ENCODE measurements at regions not wholly inside any gene's neighbourhood (a gene's known extent, or its start where the extent isn't known, plus 50 kb on each side); places are given as distances from the start of the nearest gene placed in this dataset.
"Not testable (repeated sequence)": the region's sequence is repeated elsewhere in the genome, so short reads cannot be mapped to it uniquely, and the experiment has no call there.

- intact Hi-C loops (cut with micrococcal nuclease) = no loop called here
- no peak for ATAC-seq
- ChIA-PET CTCF (no interaction called here), POLR2A (no interaction called here)
- Mint-ChIP-seq H3K36me3 (ENCODE audit: low read depth) (no peaks in the 10 kb centered on the region), H3K27ac (no peak overlapping the region), H3K9me3 (no peaks in the 10 kb centered on the region), H3K27me3 (no peaks in the 10 kb centered on the region), H3K4me1 (ENCODE audit: low read depth) (no peaks in the 10 kb centered on the region), H3K4me3 (no peak overlapping the region)
- no peak for DNase-seq
- TF ChIP-seq CTCF (IDR thresholded peaks at IDR 0.05) = no peak
These were observed 355.9 kb downstream of the OXSM start for GRCh38 chr3:26145769-26146168.

- POLR2A ChIA-PET = not testable (repeated sequence)
These were observed 367.5 kb downstream of the OXSM start for GRCh38 chr3:26157428-26157827.

GRCh38 chr3:26171006-26171405 lies 381.1 kb downstream of the OXSM start:
- Mint-ChIP-seq H3K4me3 (no peak overlapping the region), H3K27ac (no peak overlapping the region), H3K9me3 (peaks cover 11% of the 10 kb centered on the region), H3K27me3 (no peaks in the 10 kb centered on the region), H3K4me1 (ENCODE audit: low read depth) (no peaks in the 10 kb centered on the region), H3K36me3 (ENCODE audit: low read depth) (no peaks in the 10 kb centered on the region)
- DNase-seq = no peak
- TF ChIP-seq CTCF (IDR thresholded peaks at IDR 0.05) = no peak
- intact Hi-C loops (cut with micrococcal nuclease) = no loop called here
- CTCF ChIA-PET = interaction anchor here (0.6 kb wide), 1 partner anchor 304 kb away, joined by 3 read pairs; no protein-coding TSS in a partner anchor
- ATAC-seq = no peak
- POLR2A ChIA-PET = no interaction called here

More at GRCh38 chr3:26157428-26157827, 367.5 kb downstream of the OXSM start:
- H3K27me3 Mint-ChIP-seq; H3K4me3 Mint-ChIP-seq; H3K4me1 Mint-ChIP-seq (ENCODE audit: low read depth); intact Hi-C loops (cut with micrococcal nuclease); DNase-seq; CTCF ChIA-PET; H3K27ac Mint-ChIP-seq; H3K9me3 Mint-ChIP-seq; H3K36me3 Mint-ChIP-seq (ENCODE audit: low read depth); ATAC-seq: not testable (repeated sequence)

GRCh38 chr3:26191556-26191955 lies 401.7 kb downstream of the OXSM start:
- ChIA-PET CTCF (no interaction called here), POLR2A (no interaction called here)
- H3K4me3 Mint-ChIP-seq = no peak overlapping the region
- intact Hi-C loops (cut with micrococcal nuclease) = no loop called here
- no peaks in the 10 kb centered on the region for H3K36me3 Mint-ChIP-seq (ENCODE audit: low read depth)
- TF ChIP-seq CTCF (IDR thresholded peaks at IDR 0.05) = no peak
- no peaks in the 10 kb centered on the region for H3K4me1 Mint-ChIP-seq (ENCODE audit: low read depth)
- no peak for ATAC-seq
- H3K27me3 Mint-ChIP-seq = no peaks in the 10 kb centered on the region
- peaks cover 16% of the 10 kb centered on the region for H3K9me3 Mint-ChIP-seq
- no peak for DNase-seq
- no peak overlapping the region for H3K27ac Mint-ChIP-seq

- intact Hi-C loops (cut with micrococcal nuclease) = no loop called here
- DNase-seq = no peak
- CTCF ChIA-PET = no interaction called here
- H3K4me1 Mint-ChIP-seq (ENCODE audit: low read depth) = no peaks in the 10 kb centered on the region
- TF ChIP-seq CTCF (IDR thresholded peaks at IDR 0.05) = no peak
- H3K4me3 Mint-ChIP-seq = no peak overlapping the region
- no peaks in the 10 kb centered on the region for H3K36me3 Mint-ChIP-seq (ENCODE audit: low read depth)
- H3K9me3 Mint-ChIP-seq = peaks cover 11% of the 10 kb centered on the region
- no peak for ATAC-seq
- no peak overlapping the region for H3K27ac Mint-ChIP-seq
- POLR2A ChIA-PET = no interaction called here
- no peaks in the 10 kb centered on the region for H3K27me3 Mint-ChIP-seq
These were observed 403.7 kb downstream of the OXSM start for GRCh38 chr3:26193558-26193957.

- ATAC-seq = no peak
- no peak overlapping the region for H3K27ac Mint-ChIP-seq
- no peak for TF ChIP-seq CTCF (IDR thresholded peaks at IDR 0.05)
- intact Hi-C loops (cut with micrococcal nuclease) = no loop called here
- H3K36me3 Mint-ChIP-seq (ENCODE audit: low read depth) = no peaks in the 10 kb centered on the region
- no peak for DNase-seq
- H3K4me3 Mint-ChIP-seq = no peak overlapping the region
- POLR2A ChIA-PET = no interaction called here
- no peaks in the 10 kb centered on the region for H3K27me3 Mint-ChIP-seq
- CTCF ChIA-PET = interaction anchor here (0.7 kb wide), 1 partner anchor 41 kb away, joined by 3 read pairs; no protein-coding TSS in a partner anchor
- H3K4me1 Mint-ChIP-seq (ENCODE audit: low read depth) = no peaks in the 10 kb centered on the region
- no peaks in the 10 kb centered on the region for H3K9me3 Mint-ChIP-seq
These were observed 406.9 kb downstream of the OXSM start for GRCh38 chr3:26196781-26197180.

All from activated CD8-positive, alpha-beta T cell treated with anti-CD3 and anti-CD28 coated beads for 36 hours (primary cell).